Daoy (cell line): ENCODE measurements at regions not wholly inside any gene's neighbourhood (a gene's known extent, or its start where the extent isn't known, plus 50 kb on each side); places are given as distances from the start of the nearest gene placed in this dataset.

Source experiments
- DNase-seq: peaks from one replicate; pipeline ENCODE4 v3.0.0-alpha.2; 2015; ENCODE audit warnings: low read depth

- DNase-seq, result no peak
Measured at GRCh38 chr11:42482822-42483221, 829.0 kb upstream of the API5 start.

DNA sequence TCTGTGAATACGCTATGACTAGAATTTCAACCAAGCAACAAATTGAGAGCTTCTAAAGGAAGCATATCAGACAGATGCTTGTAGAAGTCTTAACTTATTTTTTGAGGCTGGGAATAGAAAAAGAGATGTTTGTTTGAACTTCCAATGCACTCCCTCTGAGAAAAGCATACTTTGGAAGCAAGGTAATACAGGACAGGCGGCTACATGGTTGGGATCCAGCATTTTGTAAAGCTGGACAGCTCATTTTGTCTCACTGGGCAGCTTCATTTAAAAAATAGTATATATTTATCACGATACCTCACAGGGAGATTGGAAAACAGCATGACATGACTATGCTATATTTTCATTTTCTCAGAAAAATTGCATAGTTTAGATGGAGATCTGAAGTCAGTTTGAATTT lies 821.3 kb upstream of the API5 start:
- DNase-seq, result no peak

DNA sequence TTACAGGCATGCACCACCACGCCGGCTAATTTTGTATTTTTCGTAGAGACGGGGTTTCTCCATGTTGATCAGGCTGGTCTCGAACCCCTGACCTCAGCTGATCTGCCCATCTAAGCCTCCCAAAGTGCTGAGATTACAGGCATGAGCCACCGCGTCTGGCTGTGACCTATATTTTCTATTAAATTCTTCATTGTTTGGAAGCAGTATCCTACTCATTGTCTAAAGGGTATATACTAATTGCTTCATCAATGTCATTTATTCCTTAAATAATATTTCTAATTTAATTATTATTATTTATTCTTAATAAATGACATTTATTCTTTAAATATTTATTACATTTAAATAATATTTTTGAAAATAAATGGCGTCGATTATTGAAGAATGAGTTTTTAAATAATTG lies 817.3 kb upstream of the API5 start:
- DNase-seq, result no peak

DNA sequence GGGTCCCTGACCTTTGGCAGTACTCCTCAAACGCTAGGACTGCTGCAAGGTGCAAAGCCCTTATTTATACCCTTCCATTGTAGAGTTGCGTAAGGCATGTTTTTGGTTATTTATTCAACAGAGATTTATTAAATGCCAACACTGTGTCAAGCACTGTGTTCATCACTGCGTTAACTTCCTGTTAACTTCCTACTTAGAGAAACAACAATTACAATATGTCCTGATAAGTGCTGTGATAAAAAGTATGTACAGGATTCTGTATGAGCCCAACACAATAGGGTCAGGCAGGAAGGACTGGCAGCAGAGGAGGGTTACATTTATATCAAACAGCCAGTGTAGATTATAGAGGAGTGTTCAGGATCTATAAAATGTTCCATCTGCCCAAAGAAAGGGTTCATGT lies 812.8 kb upstream of the API5 start:
- no peak for DNase-seq

- DNase-seq, result no peak
Measured at GRCh38 chr11:42502151-42502550, 809.6 kb upstream of the API5 start.

GRCh38 chr11:42521994-42522393 lies 789.8 kb upstream of the API5 start:
- no peak for DNase-seq

DNA sequence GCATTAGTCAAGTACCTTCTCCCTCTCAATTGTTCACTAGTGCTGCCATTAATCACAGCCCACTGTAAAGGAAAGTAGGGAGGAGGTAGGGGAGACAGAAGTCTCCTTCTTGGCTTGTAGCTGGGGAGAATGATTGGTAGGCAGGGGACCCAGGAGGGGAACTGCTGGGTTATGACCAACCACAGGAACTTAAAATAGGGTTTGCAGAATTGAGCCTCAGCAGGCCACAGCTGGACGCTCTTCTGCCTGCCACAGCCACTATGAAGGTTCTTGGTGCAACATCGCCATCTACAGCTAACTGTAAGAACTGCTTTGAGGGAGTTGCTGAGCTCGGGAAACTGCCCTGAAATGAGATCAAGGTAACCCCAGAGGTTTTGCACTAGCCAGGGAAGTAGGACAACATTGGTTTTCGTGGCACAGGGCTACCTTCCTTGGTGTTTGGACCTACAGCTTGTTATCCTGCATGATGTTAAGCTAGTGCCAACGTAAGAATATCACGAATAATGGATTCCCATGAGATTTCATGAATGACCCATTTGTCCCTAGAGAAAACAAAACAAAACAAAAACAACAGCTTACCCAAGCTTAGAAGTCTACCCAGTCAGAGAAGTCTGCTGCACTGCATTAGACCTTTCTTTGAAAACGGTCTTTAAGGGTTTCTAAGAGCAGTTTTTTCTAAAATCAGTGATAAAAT lies 787.1 kb upstream of the API5 start:
- peak; percentile 1 for DNase-seq

GRCh38 chr11:42526426-42526825 lies 785.4 kb upstream of the API5 start:
- no peak for DNase-seq

- no peak for DNase-seq
Measured at GRCh38 chr11:42528471-42528870, 783.3 kb upstream of the API5 start.

GRCh38 chr11:42528911-42529310 lies 782.9 kb upstream of the API5 start:
- DNase-seq, result no peak

DNA sequence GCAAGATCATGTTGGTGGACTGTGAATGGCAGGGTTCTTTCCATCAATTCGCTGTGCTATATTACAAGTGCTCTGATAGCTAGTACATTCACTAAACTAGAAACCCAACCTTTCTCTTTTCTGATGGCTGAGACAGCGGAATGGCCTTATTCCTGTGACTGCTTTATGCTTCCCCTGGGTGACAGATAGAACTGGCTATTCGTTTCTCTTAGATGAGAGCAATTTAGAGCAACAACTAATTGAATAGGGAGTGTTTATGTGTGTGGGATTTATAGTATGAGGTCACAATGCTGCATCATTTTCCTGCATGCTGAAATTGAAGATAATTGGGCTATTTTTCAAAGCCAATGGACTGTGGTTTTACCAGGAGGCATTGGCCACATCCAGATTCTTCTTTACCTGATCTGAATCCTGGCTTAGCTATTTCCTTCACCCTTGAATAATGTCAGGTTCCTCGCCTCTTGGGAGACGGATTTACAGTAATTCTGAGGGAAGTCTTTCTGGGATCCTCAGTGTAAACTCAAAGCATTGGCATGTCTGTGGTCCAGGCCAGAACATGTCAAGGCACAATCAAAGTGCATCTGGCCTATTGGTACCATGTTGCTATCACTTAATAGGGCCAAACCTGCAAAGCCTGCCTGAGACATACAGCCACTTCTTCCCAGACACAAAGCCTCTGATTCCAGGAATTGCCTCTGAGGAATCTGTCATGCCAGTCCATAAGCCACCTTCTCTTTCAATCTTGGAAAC lies 775.0 kb upstream of the API5 start:
- DNase-seq, result no peak

DNA sequence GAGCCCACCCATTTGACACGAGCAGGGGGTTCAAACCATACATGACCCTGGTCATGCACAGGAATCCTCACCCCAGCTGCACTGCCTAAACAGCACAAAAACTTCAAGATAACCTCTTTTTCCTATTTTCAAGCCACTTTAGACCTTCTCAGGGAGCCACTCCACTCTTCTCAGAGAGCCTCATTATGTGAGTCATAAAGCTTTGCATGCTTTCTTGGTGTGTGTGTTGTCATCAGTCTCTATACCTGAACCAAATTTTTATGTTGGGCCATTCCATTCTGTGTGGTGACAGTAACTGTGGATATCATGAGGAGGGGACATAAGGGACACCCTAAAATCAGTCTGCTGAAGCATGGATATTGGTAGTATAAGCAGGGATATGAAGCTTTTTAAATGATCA lies 769.5 kb upstream of the API5 start:
- DNase-seq, result no peak

GRCh38 chr11:42543844-42544419 lies 767.9 kb upstream of the API5 start:
- DNase-seq, result no peak

DNA sequence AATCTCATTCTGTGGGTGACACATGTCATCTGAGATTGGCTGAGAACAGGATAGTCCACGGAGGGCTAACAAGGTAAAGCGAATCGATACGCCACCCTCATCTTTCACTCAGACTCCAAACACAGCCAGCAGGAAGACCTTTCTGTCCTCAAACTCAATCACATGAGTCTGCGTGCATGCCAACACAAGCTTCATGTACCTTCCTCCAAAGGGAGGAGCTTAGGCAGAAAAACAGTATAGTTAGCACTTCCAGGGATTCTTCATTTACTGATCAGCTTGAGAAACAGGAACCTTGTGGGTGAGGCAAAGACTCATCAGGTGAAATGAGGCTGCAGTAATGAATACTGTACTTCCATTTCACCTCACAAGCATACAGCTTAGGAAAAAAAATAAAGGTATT lies 767.1 kb upstream of the API5 start:
- DNase-seq, result no peak

- DNase-seq, result no peak
Measured at GRCh38 chr11:42545954-42546353, 765.8 kb upstream of the API5 start.

GRCh38 chr11:42552786-42553185 lies 759.0 kb upstream of the API5 start:
- DNase-seq, result no peak

DNA sequence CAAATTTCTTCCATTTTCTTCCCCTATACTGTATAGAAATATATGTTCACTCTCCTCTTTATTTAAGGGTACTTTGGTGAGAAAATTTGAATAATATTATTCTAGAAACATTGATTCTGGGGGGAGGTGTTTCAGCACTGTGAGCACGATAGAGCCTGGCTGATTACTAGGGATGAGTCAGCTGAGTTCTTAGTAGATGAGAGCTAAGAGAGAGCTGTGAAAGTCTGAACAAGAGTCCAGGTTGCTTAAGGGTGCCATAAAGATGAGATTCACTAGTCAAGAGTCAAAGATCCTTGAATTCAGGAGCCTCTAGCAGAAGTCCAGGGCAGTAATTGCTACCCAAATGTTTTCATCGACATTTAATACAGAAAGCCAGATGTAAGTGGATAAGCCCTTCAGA lies 756.6 kb upstream of the API5 start:
- DNase-seq, result no peak

DNA sequence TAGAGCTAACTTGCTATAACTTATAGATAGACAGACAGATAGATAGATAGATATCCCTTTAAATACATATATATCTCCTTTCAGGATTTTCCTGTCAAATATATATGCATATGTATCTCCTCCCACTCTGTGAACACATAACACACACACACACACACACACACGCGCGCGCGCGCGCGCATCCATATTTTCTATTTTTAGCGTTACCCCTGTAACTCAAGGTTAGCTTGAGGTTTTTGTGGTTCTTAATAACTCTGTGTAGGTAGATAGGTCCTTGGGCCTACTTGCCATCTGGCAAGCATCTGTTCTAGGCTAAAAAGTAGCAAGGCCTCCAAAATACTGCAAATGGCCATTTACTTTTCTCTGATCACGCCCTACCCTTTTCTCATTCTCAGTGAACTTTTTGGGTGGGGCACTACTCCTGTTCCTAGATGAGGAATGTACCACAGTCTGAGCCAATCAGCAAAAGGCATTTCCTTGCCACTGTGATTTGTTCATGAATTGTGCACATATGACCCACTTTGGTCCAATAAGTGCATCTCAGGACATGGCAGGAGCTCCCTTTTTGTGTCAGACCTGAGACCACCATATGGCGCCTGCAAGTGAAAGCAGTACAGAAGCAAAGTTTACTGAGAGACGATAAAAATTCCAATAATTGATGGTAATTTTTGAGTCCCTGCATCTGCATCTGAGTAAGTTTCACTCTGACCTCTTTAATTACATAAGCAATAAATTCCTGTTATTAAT lies 740.5 kb upstream of the API5 start:
- DNase-seq, result no peak

GRCh38 chr11:42571878-42572610 lies 739.8 kb upstream of the API5 start:
- DNase-seq, result no peak

GRCh38 chr11:42576318-42576717 lies 735.5 kb upstream of the API5 start:
- DNase-seq, result no peak

DNA sequence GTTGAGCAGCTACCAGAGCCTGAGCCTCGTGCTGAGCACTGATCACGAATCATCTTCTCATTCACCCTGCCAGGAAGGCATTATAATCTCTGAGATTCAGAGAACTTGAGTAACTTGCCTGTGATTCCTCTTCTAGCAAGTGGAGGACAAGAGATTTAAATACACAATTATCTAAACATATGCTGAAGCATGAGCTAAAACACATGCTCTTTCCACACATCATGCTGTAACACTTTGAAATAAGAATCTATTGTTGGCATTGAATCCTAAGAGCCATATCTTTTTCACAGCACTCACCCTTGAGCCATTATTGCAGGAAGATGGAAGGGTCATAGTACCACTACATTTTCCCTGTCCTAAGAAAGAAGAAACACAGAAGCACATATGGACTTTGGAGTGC lies 722.5 kb upstream of the API5 start:
- no peak for DNase-seq

DNA sequence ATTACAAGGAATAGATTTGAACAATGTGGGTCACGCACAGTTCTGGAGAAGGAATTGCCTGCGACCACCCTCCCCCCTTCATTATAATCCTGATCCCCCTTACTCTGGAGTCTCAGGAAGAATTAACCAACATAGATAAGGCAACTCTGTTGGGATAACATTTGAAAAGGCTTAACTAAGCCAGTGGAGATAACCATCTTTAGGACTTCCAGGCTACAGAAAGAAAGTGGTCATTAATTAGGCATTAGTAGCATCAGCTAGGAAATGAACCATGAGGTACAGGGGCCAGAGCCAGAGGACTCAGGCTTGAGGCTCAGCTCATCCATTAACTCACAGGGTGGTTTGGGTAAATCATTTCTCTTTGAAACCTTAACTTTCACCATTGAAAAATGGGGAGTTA lies 720.0 kb upstream of the API5 start:
- DNase-seq, result no peak
